GM12874 (cell line): ENCODE measurements at regions not wholly inside any gene's neighbourhood (a gene's known extent, or its start where the extent isn't known, plus 50 kb on each side); places are given as distances from the start of the nearest gene placed in this dataset.

Experiments used
- CTCF ChIP-seq: IDR thresholded peaks from 2 replicates; pipeline ENCODE4 v1.5.1; 2011; ENCODE audit warnings: low read depth, mild to moderate bottlenecking, control low read depth, low read length, moderate library complexity; ENCODE audit not compliant: insufficient read depth

- peak; percentile 73 for TF ChIP-seq CTCF
Measured at GRCh38 chr20:16801919-16802651, 53.9 kb downstream of the OTOR start.

GRCh38 chr20:16802652-16802935, 54.4 kb downstream of the OTOR start:
- no peak for TF ChIP-seq CTCF

GRCh38 chr20:16803965-16804792, 56.0 kb downstream of the OTOR start:
- peak; percentile 74 for TF ChIP-seq CTCF

GRCh38 chr20:16804793-16805187, 56.6 kb downstream of the OTOR start:
- TF ChIP-seq CTCF = no peak

- no peak for TF ChIP-seq CTCF
Measured at GRCh38 chr20:16806061-16806460, 57.9 kb downstream of the OTOR start.

GRCh38 chr20:16806886-16807285, 58.7 kb downstream of the OTOR start:
- no peak for TF ChIP-seq CTCF

GRCh38 chr20:16808796-16809195, 60.6 kb downstream of the OTOR start:
- TF ChIP-seq CTCF = no peak
